ENCODE measurements at regions not wholly inside any gene's neighbourhood (a gene's known extent, or its start where the extent isn't known, plus 50 kb on each side); places are given as distances from the start of the nearest gene placed in this dataset.

DNA sequence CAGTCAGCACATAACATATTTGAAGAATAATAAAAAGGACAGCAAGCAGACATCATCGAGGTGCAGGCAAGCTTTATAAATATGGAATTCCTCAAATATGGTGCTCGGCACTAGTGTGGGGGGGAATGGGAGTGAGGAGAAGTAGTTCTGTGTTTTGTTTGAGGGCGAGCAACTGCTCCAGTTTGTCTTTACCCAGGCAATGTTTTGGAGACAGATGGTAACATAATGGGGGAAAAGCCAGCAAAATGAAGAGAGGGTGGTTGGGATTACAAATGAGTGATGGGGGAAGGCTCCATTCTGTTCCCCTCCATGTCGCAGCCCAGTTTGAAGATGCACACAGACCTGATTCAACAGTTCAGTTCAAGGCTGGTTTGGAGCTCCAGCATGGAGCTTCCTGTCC, 572.9 kb upstream of the DIPK2B start:
- TF ChIP-seq JUN (IDR thresholded peaks at IDR 0.05; ENCODE audit: borderline replicate concordance, insufficient read depth, insufficient read length, low read depth) = no peak
- TF ChIP-seq, protein P1, sequence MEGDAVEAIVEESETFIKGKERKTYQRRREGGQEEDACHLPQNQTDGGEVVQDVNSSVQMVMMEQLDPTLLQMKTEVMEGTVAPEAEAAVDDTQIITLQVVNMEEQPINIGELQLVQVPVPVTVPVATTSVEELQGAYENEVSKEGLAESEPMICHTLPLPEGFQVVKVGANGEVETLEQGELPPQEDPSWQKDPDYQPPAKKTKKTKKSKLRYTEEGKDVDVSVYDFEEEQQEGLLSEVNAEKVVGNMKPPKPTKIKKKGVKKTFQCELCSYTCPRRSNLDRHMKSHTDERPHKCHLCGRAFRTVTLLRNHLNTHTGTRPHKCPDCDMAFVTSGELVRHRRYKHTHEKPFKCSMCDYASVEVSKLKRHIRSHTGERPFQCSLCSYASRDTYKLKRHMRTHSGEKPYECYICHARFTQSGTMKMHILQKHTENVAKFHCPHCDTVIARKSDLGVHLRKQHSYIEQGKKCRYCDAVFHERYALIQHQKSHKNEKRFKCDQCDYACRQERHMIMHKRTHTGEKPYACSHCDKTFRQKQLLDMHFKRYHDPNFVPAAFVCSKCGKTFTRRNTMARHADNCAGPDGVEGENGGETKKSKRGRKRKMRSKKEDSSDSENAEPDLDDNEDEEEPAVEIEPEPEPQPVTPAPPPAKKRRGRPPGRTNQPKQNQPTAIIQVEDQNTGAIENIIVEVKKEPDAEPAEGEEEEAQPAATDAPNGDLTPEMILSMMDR (IDR thresholded peaks at IDR 0.05; ENCODE audit: extremely low read depth in 1 of 2, insufficient read depth in 1 of 2, low read depth in 1 of 2, low read length in 2 of 2) = no peak
- TF ChIP-seq POLR2A (IDR thresholded peaks at IDR 0.05; ENCODE audit: low read depth, low read length) = no peak
- TF ChIP-seq EZH2 (IDR thresholded peaks at IDR 0.05; ENCODE audit: borderline replicate concordance, low read depth, low read length, severe bottlenecking) = no peak
- no peak for TF ChIP-seq FOS (IDR thresholded peaks at IDR 0.05; ENCODE audit: borderline replicate concordance, insufficient read depth, low read length)
- no peak for TF ChIP-seq MYC (IDR thresholded peaks at IDR 0.05; ENCODE audit: low read depth, low read length)
- no peak for TF ChIP-seq POLR2AphosphoS5 (IDR thresholded peaks at IDR 0.05; ENCODE audit: insufficient read depth, low read depth, low read length)
- TF ChIP-seq, protein P2, sequence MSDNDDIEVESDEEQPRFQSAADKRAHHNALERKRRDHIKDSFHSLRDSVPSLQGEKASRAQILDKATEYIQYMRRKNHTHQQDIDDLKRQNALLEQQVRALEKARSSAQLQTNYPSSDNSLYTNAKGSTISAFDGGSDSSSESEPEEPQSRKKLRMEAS (IDR thresholded peaks at IDR 0.05; ENCODE audit: insufficient read depth, insufficient read length) = no peak
- TF ChIP-seq GATA2 (IDR thresholded peaks at IDR 0.05; ENCODE audit: insufficient read depth, insufficient read length, low read depth, low read length) = no peak
